Erythroblast (primary cell): ENCODE measurements at regions not wholly inside any gene's neighbourhood (a gene's known extent, or its start where the extent isn't known, plus 50 kb on each side); places are given as distances from the start of the nearest gene placed in this dataset.

Experiments
- GATA1 ChIP-seq: IDR thresholded peaks from 2 replicates; pipeline ENCODE4 v1.6.1; 2011; ENCODE audit warnings: low read depth, mild to moderate bottlenecking, control low read depth, low read length, moderate library complexity
- POLR2A ChIP-seq: IDR thresholded peaks from 2 replicates; pipeline ENCODE4 v1.6.1; 2011; ENCODE audit warnings: mild to moderate bottlenecking, low read length

DNA sequence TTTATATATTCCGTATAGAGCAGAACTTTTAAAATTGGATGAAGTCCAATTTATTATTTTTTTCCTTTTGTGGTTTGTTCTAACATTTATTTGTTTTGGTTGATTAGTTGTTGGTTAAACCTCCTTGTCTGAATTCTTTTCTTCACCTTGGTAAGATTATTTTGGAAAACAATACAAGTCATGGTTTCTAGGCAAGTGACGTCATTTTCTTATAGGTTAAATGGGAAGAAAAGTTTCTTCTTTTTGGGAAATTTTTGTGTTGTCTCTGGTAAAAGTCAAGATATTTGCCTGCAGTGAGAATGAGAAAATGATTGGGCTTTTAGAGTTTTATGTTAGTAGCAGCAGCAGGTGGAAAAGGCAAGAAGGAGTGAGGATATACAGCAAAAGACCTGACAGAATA is 197.9 kb downstream of the OTOR start:
- TF ChIP-seq POLR2A = no peak
- TF ChIP-seq GATA1 = no peak
